ENCODE measurements at regions not wholly inside any gene's neighbourhood (a gene's known extent, or its start where the extent isn't known, plus 50 kb on each side); places are given as distances from the start of the nearest gene placed in this dataset.

DNA sequence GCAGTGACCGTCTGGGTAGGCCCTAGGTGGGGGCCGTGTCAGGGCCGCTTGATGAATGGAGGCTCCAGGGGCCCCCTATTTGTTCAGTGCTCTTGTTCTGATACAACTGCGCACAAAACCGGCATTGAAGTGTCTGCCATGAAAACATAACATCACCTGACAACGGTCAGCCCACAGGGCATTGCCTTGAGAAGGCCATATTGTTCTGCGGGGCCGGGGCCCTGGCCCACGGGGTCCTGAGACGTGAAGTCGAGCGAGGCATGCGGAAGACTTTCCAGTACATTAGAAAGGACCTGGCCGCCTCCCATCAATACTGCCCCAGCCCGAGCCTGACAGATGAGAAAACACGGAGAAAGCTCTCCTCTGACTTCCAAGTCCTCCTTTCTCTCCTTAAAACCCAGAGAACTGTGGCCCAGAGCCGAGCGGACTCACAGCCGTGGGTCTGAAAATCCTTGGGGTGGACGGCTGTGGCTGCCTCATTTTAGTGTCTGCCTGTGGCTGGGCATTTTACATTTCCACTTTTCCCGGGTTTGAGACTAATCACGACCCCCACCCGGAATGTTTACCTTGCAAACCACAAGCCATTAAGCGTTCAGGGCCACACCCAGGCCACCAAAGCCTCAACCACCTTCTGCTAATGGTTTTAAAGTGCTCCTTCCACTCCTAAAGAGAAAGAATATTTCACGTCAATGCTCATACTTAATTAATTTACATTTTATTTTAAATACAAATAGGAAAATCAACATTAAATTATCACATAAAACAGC lies 391.0 kb upstream of the IRX2 start:
- no peak for DNase-seq
- Histone ChIP-seq H3K4me3 (no peak overlapping the region), H3K36me3 (no peaks in the 10 kb centered on the region), H3K9me3 (no peaks in the 10 kb centered on the region), H3K27me3 (no peaks in the 10 kb centered on the region), H3K4me1 (no peaks in the 10 kb centered on the region), H3K27ac (no peak overlapping the region)
- TF ChIP-seq POLR2A (IDR thresholded peaks at IDR 0.05): no peak
- intact Hi-C loops (cut with DNase I; ENCODE audit: low total_unique reads): no loop called here

DNA sequence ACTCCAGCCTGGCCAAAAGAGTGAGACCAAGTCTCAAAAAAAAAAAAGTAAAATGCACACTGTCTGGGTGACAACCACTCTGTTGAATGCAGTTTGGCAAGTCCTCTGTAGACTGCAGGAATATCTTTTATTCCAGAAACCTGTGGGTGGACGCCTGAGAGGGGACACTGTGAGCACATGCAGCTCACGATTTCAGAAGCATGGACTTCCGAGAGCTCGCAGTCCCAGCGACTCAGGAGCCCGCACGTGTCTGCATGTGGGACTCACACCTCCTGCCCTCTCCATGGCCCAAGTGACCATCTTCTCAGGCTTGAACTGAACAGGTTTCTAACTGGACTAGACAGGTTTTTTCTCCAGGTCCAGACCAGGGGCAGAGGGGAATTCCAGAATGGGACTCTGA lies 388.6 kb upstream of the IRX2 start:
- no peak overlapping the region for H3K27ac ChIP-seq
- no peaks in the 10 kb centered on the region for H3K9me3 ChIP-seq
- H3K36me3 ChIP-seq: no peaks in the 10 kb centered on the region
- H3K27me3 ChIP-seq: no peaks in the 10 kb centered on the region
- no peak overlapping the region for H3K4me3 ChIP-seq
- no peak for TF ChIP-seq POLR2A (IDR thresholded peaks at IDR 0.05)
- TF ChIP-seq, protein P1, sequence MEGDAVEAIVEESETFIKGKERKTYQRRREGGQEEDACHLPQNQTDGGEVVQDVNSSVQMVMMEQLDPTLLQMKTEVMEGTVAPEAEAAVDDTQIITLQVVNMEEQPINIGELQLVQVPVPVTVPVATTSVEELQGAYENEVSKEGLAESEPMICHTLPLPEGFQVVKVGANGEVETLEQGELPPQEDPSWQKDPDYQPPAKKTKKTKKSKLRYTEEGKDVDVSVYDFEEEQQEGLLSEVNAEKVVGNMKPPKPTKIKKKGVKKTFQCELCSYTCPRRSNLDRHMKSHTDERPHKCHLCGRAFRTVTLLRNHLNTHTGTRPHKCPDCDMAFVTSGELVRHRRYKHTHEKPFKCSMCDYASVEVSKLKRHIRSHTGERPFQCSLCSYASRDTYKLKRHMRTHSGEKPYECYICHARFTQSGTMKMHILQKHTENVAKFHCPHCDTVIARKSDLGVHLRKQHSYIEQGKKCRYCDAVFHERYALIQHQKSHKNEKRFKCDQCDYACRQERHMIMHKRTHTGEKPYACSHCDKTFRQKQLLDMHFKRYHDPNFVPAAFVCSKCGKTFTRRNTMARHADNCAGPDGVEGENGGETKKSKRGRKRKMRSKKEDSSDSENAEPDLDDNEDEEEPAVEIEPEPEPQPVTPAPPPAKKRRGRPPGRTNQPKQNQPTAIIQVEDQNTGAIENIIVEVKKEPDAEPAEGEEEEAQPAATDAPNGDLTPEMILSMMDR (IDR thresholded peaks at IDR 0.05): no peak
- DNase-seq: no peak
- intact Hi-C loops (cut with DNase I; ENCODE audit: low total_unique reads): no loop called here
- H3K4me1 ChIP-seq: no peaks in the 10 kb centered on the region

DNA sequence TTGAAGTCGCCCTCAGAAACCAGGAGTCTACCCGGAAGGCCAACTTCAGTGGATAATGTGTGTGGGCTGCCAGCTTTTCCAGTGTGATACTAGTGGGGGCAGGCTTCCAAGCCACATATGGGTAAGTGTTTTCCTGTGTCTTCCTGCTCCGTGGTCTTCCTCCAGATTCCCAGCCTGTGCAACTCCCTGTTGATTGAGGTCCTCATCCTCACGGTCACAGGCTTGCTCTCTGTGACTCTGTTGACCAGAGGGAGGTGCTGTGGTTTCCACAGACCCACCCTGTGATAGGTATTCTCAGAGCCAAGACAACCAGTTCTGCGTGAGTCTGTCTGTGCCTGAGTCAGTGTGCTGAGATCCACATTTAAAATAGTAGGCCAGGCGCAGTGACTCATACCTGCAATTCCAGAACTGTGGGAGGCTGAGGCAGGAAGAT lies 388.0 kb upstream of the IRX2 start:
- no peaks in the 10 kb centered on the region for H3K36me3 ChIP-seq
- H3K9me3 ChIP-seq: no peaks in the 10 kb centered on the region
- no peaks in the 10 kb centered on the region for H3K27me3 ChIP-seq
- H3K4me3 ChIP-seq: no peak overlapping the region
- DNase-seq: no peak
- TF ChIP-seq, protein P1 (IDR thresholded peaks at IDR 0.05): no peak
- no peak for TF ChIP-seq POLR2A (IDR thresholded peaks at IDR 0.05)
- intact Hi-C loops (cut with DNase I; ENCODE audit: low total_unique reads): no loop called here
- H3K27ac ChIP-seq: no peak overlapping the region
- H3K4me1 ChIP-seq: no peaks in the 10 kb centered on the region

- no peak for DNase-seq
- no peaks in the 10 kb centered on the region for H3K9me3 ChIP-seq
- H3K4me3 ChIP-seq: no peak overlapping the region
- TF ChIP-seq POLR2A (IDR thresholded peaks at IDR 0.05): no peak
- TF ChIP-seq, protein P1 (IDR thresholded peaks at IDR 0.05): no peak
- no peaks in the 10 kb centered on the region for H3K27me3 ChIP-seq
- H3K4me1 ChIP-seq: no peaks in the 10 kb centered on the region
- H3K27ac ChIP-seq: no peak overlapping the region
- H3K36me3 ChIP-seq: no peaks in the 10 kb centered on the region
- intact Hi-C loops (cut with DNase I; ENCODE audit: low total_unique reads): no loop called here
These were observed 379.7 kb upstream of the IRX2 start for GRCh38 chr5:3131161-3131560.

- no peak overlapping the region for H3K27ac ChIP-seq
- H3K4me3 ChIP-seq: no peak overlapping the region
- H3K27me3 ChIP-seq: no peaks in the 10 kb centered on the region
- no peak for TF ChIP-seq POLR2A (IDR thresholded peaks at IDR 0.05)
- TF ChIP-seq, protein P1 (IDR thresholded peaks at IDR 0.05): no peak
- DNase-seq: no peak
- no peaks in the 10 kb centered on the region for H3K4me1 ChIP-seq
- no peaks in the 10 kb centered on the region for H3K36me3 ChIP-seq
- intact Hi-C loops (cut with DNase I; ENCODE audit: low total_unique reads): no loop called here
- no peaks in the 10 kb centered on the region for H3K9me3 ChIP-seq
These were observed 377.8 kb upstream of the IRX2 start for GRCh38 chr5:3129252-3129651.
